HepG2 (cell line): ENCODE measurements at regions not wholly inside any gene's neighbourhood (a gene's known extent, or its start where the extent isn't known, plus 50 kb on each side); places are given as distances from the start of the nearest gene placed in this dataset.

Experiments
- ATF5 ChIP-seq: sonication (generic); formaldehyde crosslinking; IDR thresholded peaks from 2 replicates; pipeline ENCODE4 v1.4.0; 2020; ENCODE audit warnings: mild to moderate bottlenecking, low read depth, missing genetic modification reagents
- ATF7 ChIP-seq, 2 experiments: fragments of 450-650 bp in 1 of 2; sonication (generic) in 1 of 2; formaldehyde crosslinking in 1 of 2; IDR thresholded peaks; 2 replicates each; pipeline versions ENCODE4 v1.4.0 to v1.6.1; 2016 to 2020; ENCODE audit warnings: antibody characterized with exemption in 1 of 2, mild to moderate bottlenecking in 1 of 2, missing genetic modification reagents in 1 of 2
- BATF2 ChIP-seq: sonication (generic); formaldehyde crosslinking; IDR thresholded peaks from 2 replicates; pipeline ENCODE4 v1.8.0; 2022; ENCODE audit warnings: mild to moderate bottlenecking, missing genetic modification reagents, moderate library complexity
- CENPT ChIP-seq: sonication (generic); formaldehyde crosslinking; IDR thresholded peaks from 2 replicates; pipeline ENCODE4 v1.8.0; 2022; ENCODE audit warnings: low read depth, mild to moderate bottlenecking, moderate library complexity, missing genetic modification reagents
- HNRNPUL1 ChIP-seq: fragments of 200-400 bp; formaldehyde crosslinking; IDR thresholded peaks from 2 replicates; pipeline ENCODE4 v1.6.1; 2017; ENCODE audit warnings: low read depth, mild to moderate bottlenecking, low read length, moderate library complexity
- IRX3 ChIP-seq: sonication (generic); formaldehyde crosslinking; IDR thresholded peaks from 2 replicates; pipeline ENCODE4 v1.8.1; 2023; ENCODE audit warnings: mild to moderate bottlenecking, low read depth, missing genetic modification reagents, borderline replicate concordance
- KMT2A ChIP-seq: sonication (generic); formaldehyde crosslinking; IDR thresholded peaks from 2 replicates; pipeline ENCODE4 v1.4.0; 2020; ENCODE audit warnings: missing genetic modification reagents
- NFIB ChIP-seq: sonication (generic); formaldehyde crosslinking; IDR thresholded peaks from 2 replicates; pipeline ENCODE4 v1.9.0; 2021; ENCODE audit warnings: missing genetic modification reagents, mild to moderate bottlenecking, borderline replicate concordance
- NPAS2 ChIP-seq: sonication (generic); formaldehyde crosslinking; IDR thresholded peaks from 2 replicates; pipeline ENCODE4 v1.8.0; 2022; ENCODE audit warnings: mild to moderate bottlenecking, missing genetic modification reagents, borderline replicate concordance
- RNF2 ChIP-seq: fragments of 450-650 bp; conservative IDR thresholded peaks from 2 replicates; pipeline ENCODE4 v1.6.1; 2016; ENCODE audit warnings: low read depth
- SNAPC4 ChIP-seq: sonication (generic); formaldehyde crosslinking; IDR thresholded peaks from 2 replicates; pipeline ENCODE4 v1.4.0; 2020; ENCODE audit warnings: mild to moderate bottlenecking, missing genetic modification reagents
- TOPORS ChIP-seq: sonication (generic); formaldehyde crosslinking; IDR thresholded peaks from 2 replicates; pipeline ENCODE4 v1.8.0; 2023; ENCODE audit warnings: mild to moderate bottlenecking, missing genetic modification reagents
- ZBTB42 ChIP-seq: sonication (generic); formaldehyde crosslinking; IDR thresholded peaks from 2 replicates; pipeline ENCODE4 v1.5.0; 2020; ENCODE audit warnings: mild to moderate bottlenecking, missing genetic modification reagents
- ZBTB8A ChIP-seq: sonication (generic); formaldehyde crosslinking; IDR thresholded peaks from 2 replicates; pipeline ENCODE4 v1.4.0; 2020; ENCODE audit warnings: mild to moderate bottlenecking, low read depth, missing genetic modification reagents, borderline replicate concordance
- ZFYVE20 ChIP-seq: sonication (generic); formaldehyde crosslinking; IDR thresholded peaks from 2 replicates; pipeline ENCODE4 v1.8.0; 2023; ENCODE audit warnings: low read depth, mild to moderate bottlenecking, moderate library complexity, missing genetic modification reagents, borderline replicate concordance
- ZNF333 ChIP-seq: sonication (generic); formaldehyde crosslinking; IDR thresholded peaks from 2 replicates; pipeline ENCODE4 v1.4.0; 2020; ENCODE audit warnings: mild to moderate bottlenecking, missing genetic modification reagents, borderline replicate concordance
- ZNF44 ChIP-seq: sonication (generic); formaldehyde crosslinking; IDR thresholded peaks from 2 replicates; pipeline ENCODE4 v1.5.1; 2020; ENCODE audit warnings: mild to moderate bottlenecking, missing genetic modification reagents
- ZNF513 ChIP-seq: sonication (generic); formaldehyde crosslinking; conservative IDR thresholded peaks from 2 replicates; pipeline ENCODE4 v1.5.0; 2020; ENCODE audit warnings: missing genetic modification reagents
- ZNF674 ChIP-seq: sonication (generic); formaldehyde crosslinking; IDR thresholded peaks from 2 replicates; pipeline ENCODE4 v1.5.0; 2020; ENCODE audit warnings: low read depth, mild to moderate bottlenecking, missing genetic modification reagents
- ZNF772 ChIP-seq: sonication (generic); formaldehyde crosslinking; IDR thresholded peaks from 2 replicates; pipeline ENCODE4 v1.5.0; 2020; ENCODE audit warnings: mild to moderate bottlenecking, missing genetic modification reagents
- ZSCAN21 ChIP-seq: sonication (generic); formaldehyde crosslinking; IDR thresholded peaks from 2 replicates; pipeline ENCODE4 v1.8.0; 2022; ENCODE audit warnings: mild to moderate bottlenecking, missing genetic modification reagents, moderate library complexity, borderline replicate concordance

GRCh38 chr16:10256784-10257641 is 74.8 kb upstream of the GRIN2A start (continued):
- TF ChIP-seq ZNF333 (no peak; the same call in 1 of the 2 replicates), ZNF674 (no peak), KMT2A (CRISPR knock-in tag) (no peak; the same call in 1 of the 2 replicates), BATF2 (CRISPR knock-in tag) (no peak), ZNF513 (CRISPR knock-in tag) (no peak), NPAS2 (CRISPR knock-in tag) (no peak), ZSCAN21 (0 out of 2 replicates have a peak, but pooled peaks have one; percentile 53), RNF2 (no peak), ZNF772 (CRISPR knock-in tag) (peak; percentile 53; the same call in 1 of the 2 replicates), TOPORS (CRISPR knock-in tag) (peak; percentile 56; the same call in 1 of the 2 replicates), ZBTB8A (CRISPR knock-in tag) (no peak), HNRNPUL1 (0 out of 2 replicates have a peak, but pooled peaks have one; percentile 31), ZFYVE20 (CRISPR knock-in tag) (no peak), ATF5 (CRISPR knock-in tag) (no peak), ZBTB42 (CRISPR knock-in tag) (no peak), NFIB (no peak), ATF7 (IDR thresholded peaks at IDR 0.05) (peak; percentile 2; the same call in 1 of the 2 replicates), ATF7 (CRISPR knock-in tag; IDR thresholded peaks at IDR 0.05) (no peak), SNAPC4 (CRISPR knock-in tag) (peak; percentile 48; the same call in 1 of the 2 replicates), IRX3 (CRISPR knock-in tag) (no peak), ZNF44 (CRISPR knock-in tag) (no peak), CENPT (CRISPR knock-in tag) (no peak)
